Astrocyte (in vitro differentiated cells and primary cell): ENCODE measurements at regions not wholly inside any gene's neighbourhood (a gene's known extent, or its start where the extent isn't known, plus 50 kb on each side); places are given as distances from the start of the nearest gene placed in this dataset.

Source experiments
- CTCF ChIP-seq: IDR thresholded peaks from 2 replicates; pipeline ENCODE4 v1.5.1; 2011; ENCODE audit warnings: low read depth, mild to moderate bottlenecking, inconsistent platforms, low read length, moderate library complexity; ENCODE audit not compliant: insufficient read depth
- EZH2 ChIP-seq: IDR thresholded peaks from 2 replicates; pipeline ENCODE4 v1.6.1; 2012; ENCODE audit warnings: mild to moderate bottlenecking, low read length, inconsistent platforms; ENCODE audit not compliant: insufficient read depth

DNA sequence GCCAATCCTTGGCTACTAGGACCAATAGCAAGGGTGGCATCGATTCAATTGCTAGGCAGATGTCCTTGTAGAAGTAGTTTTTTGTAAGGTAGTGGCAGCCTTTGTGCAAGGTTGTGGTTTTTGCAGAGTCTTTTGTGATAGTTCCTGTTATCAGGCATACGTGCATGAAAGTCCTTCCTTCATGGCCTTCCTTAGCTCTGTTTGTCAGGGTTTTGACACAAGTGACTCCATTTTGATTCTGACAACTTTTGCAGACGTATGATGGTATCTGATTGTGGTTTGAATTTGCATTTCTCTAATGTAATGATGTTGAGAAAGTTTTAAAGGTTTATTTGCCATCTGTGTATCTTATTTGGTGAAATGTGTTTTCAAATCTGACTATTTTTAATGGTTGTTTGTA is 71.8 kb upstream of the SYPL1 start:
- TF ChIP-seq CTCF (no peak), EZH2 (no peak)
